Neuronal stem cell (in vitro differentiated cells): ENCODE measurements at regions not wholly inside any gene's neighbourhood (a gene's known extent, or its start where the extent isn't known, plus 50 kb on each side); places are given as distances from the start of the nearest gene placed in this dataset.

ENCODE experiments used
- DNase-seq: peaks from one replicate; pipeline ENCODE4 v3.0.0-alpha.2; 2013; ENCODE audit warnings: low spot score
- H2AFZ ChIP-seq: one replicate; pipeline ENCODE4 v1.6.1; 2013; ENCODE audit warnings: mild to moderate bottlenecking, low read length, inconsistent platforms
- H2AK5ac ChIP-seq: 2 replicates; pipeline ENCODE4 v1.6.1; 2013; ENCODE audit warnings: low read depth, mild to moderate bottlenecking, inconsistent platforms, low read length, moderate library complexity, mixed read lengths
- H2BK120ac ChIP-seq: 2 replicates; pipeline ENCODE4 v1.6.1; 2013; ENCODE audit warnings: low read depth, mild to moderate bottlenecking, inconsistent platforms, low read length, moderate library complexity, mixed read lengths
- H2BK12ac ChIP-seq: one replicate; pipeline ENCODE4 v1.6.1; 2013; ENCODE audit warnings: low read length, inconsistent platforms
- H2BK15ac ChIP-seq: 2 replicates; pipeline ENCODE4 v1.6.1; 2013; ENCODE audit warnings: mild to moderate bottlenecking, low read length, inconsistent platforms, mixed read lengths
- H2BK5ac ChIP-seq: one replicate; pipeline ENCODE4 v1.6.1; 2013; ENCODE audit warnings: inconsistent platforms, mild to moderate bottlenecking, low read length, moderate library complexity
- H3K14ac ChIP-seq: one replicate; pipeline ENCODE4 v1.6.1; 2013; ENCODE audit warnings: low read length, inconsistent platforms
- H3K18ac ChIP-seq: 2 replicates; pipeline ENCODE4 v1.6.1; 2013; ENCODE audit warnings: low read length, inconsistent platforms
- H3K23ac ChIP-seq: 2 replicates; pipeline ENCODE4 v1.6.1; 2013; ENCODE audit warnings: low read depth, mild to moderate bottlenecking, mixed read lengths, low read length, inconsistent platforms; ENCODE audit not compliant: poor library complexity
- H3K27ac ChIP-seq: replicated peaks from 3 replicates; pipeline ENCODE4 v1.5.1; 2013; ENCODE audit warnings: low read length, inconsistent platforms
- H3K27me3 ChIP-seq, 3 experiments: 2 replicates each; pipeline ENCODE4 v1.6.1; 2013; ENCODE audit warnings: low read length in 3 of 3, mild to moderate bottlenecking in 2 of 3, inconsistent platforms in 1 of 3, low read depth in 1 of 3, mixed read lengths in 1 of 3, moderate library complexity in 1 of 3; ENCODE audit not compliant: control insufficient read depth in 3 of 3, insufficient read depth in 3 of 3
- H3K36me3 ChIP-seq, 2 donors: replicated peaks in 1 of 2; 2 replicates each; pipeline ENCODE4 v1.6.1; 2013; ENCODE audit warnings: low read length in 2 of 2; ENCODE audit not compliant: control insufficient read depth in 2 of 2, insufficient read depth in 2 of 2
- H3K4ac ChIP-seq: 2 replicates; pipeline ENCODE4 v1.6.1; 2013; ENCODE audit warnings: inconsistent platforms, mild to moderate bottlenecking, low read length, moderate library complexity
- H3K4me1 ChIP-seq, 2 donors: 1 replicate in 1 of 2; 2 replicates in 1 of 2; pipeline ENCODE4 v1.6.1; 2013; ENCODE audit warnings: low read length in 2 of 2, low read depth in 1 of 2; ENCODE audit not compliant: control insufficient read depth in 2 of 2, insufficient read depth in 1 of 2
- H3K4me2 ChIP-seq: one replicate; pipeline ENCODE4 v1.6.1; 2013; ENCODE audit warnings: mild to moderate bottlenecking, low read length, inconsistent platforms; ENCODE audit not compliant: insufficient read depth, poor library complexity, severe bottlenecking
- H3K4me3 ChIP-seq, 2 donors: 2 replicates each; pipeline ENCODE4 v1.5.1; 2013; ENCODE audit warnings: low read length in 2 of 2, mild to moderate bottlenecking in 2 of 2, inconsistent platforms in 1 of 2, moderate library complexity in 1 of 2
- H3K79me1 ChIP-seq: one replicate; pipeline ENCODE4 v1.6.1; 2013; ENCODE audit warnings: low read depth, mild to moderate bottlenecking, inconsistent platforms, low read length, moderate library complexity
- H3K9ac ChIP-seq: one replicate; pipeline ENCODE4 v1.6.1; 2013; ENCODE audit warnings: mild to moderate bottlenecking, low read depth, low read length, inconsistent platforms; ENCODE audit not compliant: poor library complexity
- H3K9me3 ChIP-seq, 2 donors: replicated peaks in 1 of 2; 2 replicates each; pipeline versions ENCODE3 to v1.6.1; 2013; ENCODE audit warnings: low read length in 2 of 2, mild to moderate bottlenecking in 2 of 2, inconsistent platforms in 1 of 2, low read depth in 1 of 2, mixed read lengths in 1 of 2, moderate library complexity in 1 of 2; ENCODE audit not compliant: control insufficient read depth in 2 of 2, insufficient read depth in 1 of 2
- H4K8ac ChIP-seq: one replicate; pipeline ENCODE4 v1.6.1; 2013; ENCODE audit warnings: low read depth, mild to moderate bottlenecking, inconsistent platforms, low read length, moderate library complexity
- H4K91ac ChIP-seq: one replicate; pipeline ENCODE4 v1.6.1; 2013; ENCODE audit warnings: low read length, low read depth, mild to moderate bottlenecking, inconsistent platforms; ENCODE audit not compliant: poor library complexity
- WGBS, 2 donors: extraction: QIAGEN DNeasy Blood & Tissue Kit; methylation state at CpG; one replicate each; pipeline ENCODE4 v1.1.7; 2013; ENCODE audit warnings: missing lambda C conversion rate in 2 of 2, mixed read lengths in 1 of 2; ENCODE audit not compliant: insufficient read length in 2 of 2, insufficient replicate concordance in 1 of 2; ENCODE audit errors: extremely low coverage in 2 of 2; 5-methylcytosine and 5-hydroxymethylcytosine counted together

DNA sequence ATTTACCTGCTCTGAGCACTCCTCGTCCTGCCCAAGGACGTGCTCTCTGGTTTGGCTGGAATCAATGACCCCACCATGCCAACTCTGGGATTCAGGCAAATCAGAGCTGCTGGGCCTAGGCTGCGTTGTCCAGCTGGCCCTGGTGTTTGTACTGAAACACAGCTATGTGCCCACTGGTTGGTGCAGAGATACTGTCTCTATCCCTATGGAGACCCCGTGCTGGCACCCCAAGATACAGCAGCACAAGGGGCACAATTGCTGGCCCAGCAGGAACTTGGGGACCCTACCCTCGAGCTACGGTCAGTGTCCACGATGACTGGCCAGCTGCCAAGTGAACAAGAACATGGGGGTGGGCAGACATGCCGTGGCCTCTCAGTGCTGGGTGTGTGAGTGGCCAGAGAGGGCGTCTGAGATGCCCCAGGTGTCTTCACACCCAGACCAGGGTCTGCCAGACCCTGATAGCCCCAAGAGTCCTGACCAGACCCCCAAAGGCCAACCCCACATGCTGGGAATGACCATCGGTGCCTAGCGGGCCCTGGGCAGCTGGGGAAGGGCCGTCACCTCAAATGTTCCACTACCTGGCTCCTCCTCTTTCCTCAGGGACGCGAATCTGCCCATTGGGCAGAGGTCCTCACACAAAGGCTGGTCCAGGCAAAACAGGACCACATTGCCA, 79.3 kb upstream of the ZNF479 start:
- no peak overlapping the region for H3K27ac ChIP-seq
- no peaks in the 10 kb centered on the region for H3K79me1 ChIP-seq
- no peak overlapping the region for H2AFZ ChIP-seq
- H3K14ac ChIP-seq: no peak overlapping the region
- no peak overlapping the region for H3K4ac ChIP-seq
- no peak overlapping the region for H2BK15ac ChIP-seq
- no peak overlapping the region for H2AK5ac ChIP-seq
- H3K23ac ChIP-seq: no peak overlapping the region
- no peak overlapping the region for H3K18ac ChIP-seq
- no peak overlapping the region for H3K4me3 ChIP-seq
- H3K4me1 ChIP-seq: no peaks in the 10 kb centered on the region
- DNase-seq: no peak
- no peak overlapping the region for H3K4me2 ChIP-seq
- H3K36me3 ChIP-seq: no peaks in the 10 kb centered on the region
- H3K9me3 ChIP-seq: peaks cover 0 to 28% of the 10 kb centered on the region in 2 donors
- no peak overlapping the region for H2BK120ac ChIP-seq
- H3K9ac ChIP-seq: no peak overlapping the region
- no peaks in the 10 kb centered on the region for H3K27me3 ChIP-seq
- H4K8ac ChIP-seq: no peak overlapping the region
- no peak overlapping the region for H4K91ac ChIP-seq
- H2BK5ac ChIP-seq: no peak overlapping the region
- H2BK12ac ChIP-seq: no peak overlapping the region
- WGBS, 2 donors: no CpG with 5 or more reads among the region's 14 CpGs

DNA sequence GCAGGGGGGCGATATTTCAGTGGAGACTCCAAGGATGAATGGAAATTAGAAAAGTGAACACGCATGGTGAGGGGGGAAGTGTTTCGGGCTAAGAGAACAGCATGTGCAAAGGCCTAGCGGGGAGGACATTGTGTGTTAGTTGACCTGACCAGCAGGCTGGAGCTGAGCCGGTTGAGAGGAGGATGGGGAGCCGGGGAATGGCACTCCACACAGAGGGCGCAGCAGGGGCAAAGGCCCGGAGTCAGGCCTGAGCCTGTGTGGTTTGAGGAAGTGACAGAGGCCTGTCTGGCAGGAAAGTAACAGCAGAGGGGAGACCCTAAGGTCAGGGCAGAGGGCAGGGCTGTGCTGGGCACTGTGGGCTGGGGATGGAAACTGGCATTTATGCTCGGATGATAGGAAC, 83.2 kb upstream of the ZNF479 start:
- no peak for DNase-seq
- Histone ChIP-seq H4K91ac (no peak overlapping the region), H4K8ac (no peak overlapping the region), H3K27me3 (no peaks in the 10 kb centered on the region), H3K4me1 (no peaks in the 10 kb centered on the region), H2BK12ac (no peak overlapping the region), H3K4me3 (peak overlapping the region in 1 of 2 donors; percentile 64), H3K9me3 (peaks cover 0 to 31% of the 10 kb centered on the region in 2 donors), H3K4me2 (no peak overlapping the region), H2BK15ac (no peak overlapping the region), H2AFZ (no peak overlapping the region), H3K27ac (no peak overlapping the region), H3K4ac (no peak overlapping the region), H2BK120ac (no peak overlapping the region), H3K36me3 (no peaks in the 10 kb centered on the region), H2BK5ac (no peak overlapping the region), H3K79me1 (no peaks in the 10 kb centered on the region), H2AK5ac (no peak overlapping the region), H3K14ac (no peak overlapping the region), H3K9ac (no peak overlapping the region), H3K18ac (no peak overlapping the region), H3K23ac (no peak overlapping the region)
- WGBS, 2 donors: no CpG with 5 or more reads among the region's 9 CpGs

- H3K4me1 ChIP-seq: no peaks in the 10 kb centered on the region
- DNase-seq: no peak
- no peak overlapping the region for H3K4me3 ChIP-seq
- H3K9me3 ChIP-seq: peaks cover 0 to 33% of the 10 kb centered on the region in 2 donors
- H2BK15ac ChIP-seq: no peak overlapping the region
- no peak overlapping the region for H2BK5ac ChIP-seq
- no peaks in the 10 kb centered on the region for H3K36me3 ChIP-seq
- H2BK120ac ChIP-seq: no peak overlapping the region
- no peak overlapping the region for H4K91ac ChIP-seq
- H3K4ac ChIP-seq: no peak overlapping the region
- no peaks in the 10 kb centered on the region for H3K79me1 ChIP-seq
- H2AFZ ChIP-seq: no peak overlapping the region
- H3K9ac ChIP-seq: no peak overlapping the region
- no peak overlapping the region for H4K8ac ChIP-seq
- H3K27me3 ChIP-seq: no peaks in the 10 kb centered on the region
- H3K23ac ChIP-seq: no peak overlapping the region
- no peak overlapping the region for H3K14ac ChIP-seq
- no CpG with 5 or more reads among the region's 6 CpGs for WGBS, 2 donors
- no peak overlapping the region for H3K27ac ChIP-seq
- H2AK5ac ChIP-seq: no peak overlapping the region
- H3K4me2 ChIP-seq: no peak overlapping the region
- H3K18ac ChIP-seq: no peak overlapping the region
- no peak overlapping the region for H2BK12ac ChIP-seq
Observed at GRCh38 chr7:57216340-57216739, 84.1 kb upstream of the ZNF479 start.

GRCh38 chr7:57218196-57218716, 86.0 kb upstream of the ZNF479 start:
- no peak overlapping the region for H2BK12ac ChIP-seq
- H4K91ac ChIP-seq: no peak overlapping the region
- no peak overlapping the region for H3K4ac ChIP-seq
- no peak overlapping the region for H3K18ac ChIP-seq
- DNase-seq: no peak
- no peak overlapping the region for H3K4me2 ChIP-seq
- H3K9ac ChIP-seq: no peak overlapping the region
- H2BK15ac ChIP-seq: no peak overlapping the region
- H3K27ac ChIP-seq: no peak overlapping the region
- no peak overlapping the region for H2BK120ac ChIP-seq
- peaks cover 0 to 33% of the 10 kb centered on the region in 2 donors for H3K9me3 ChIP-seq
- no peak overlapping the region for H3K23ac ChIP-seq
- H2AFZ ChIP-seq: no peak overlapping the region
- no peak overlapping the region for H3K14ac ChIP-seq
- WGBS, 2 donors: no CpG with 5 or more reads among the region's 7 CpGs
- H3K4me1 ChIP-seq: no peaks in the 10 kb centered on the region
- H2AK5ac ChIP-seq: no peak overlapping the region
- no peak overlapping the region for H2BK5ac ChIP-seq
- H3K27me3 ChIP-seq: no peaks in the 10 kb centered on the region
- H3K79me1 ChIP-seq: no peaks in the 10 kb centered on the region
- no peak overlapping the region for H4K8ac ChIP-seq
- H3K36me3 ChIP-seq: no peaks in the 10 kb centered on the region
- peak overlapping the region in 1 of 2 donors; percentile 22 for H3K4me3 ChIP-seq
